Caco-2 (cell line): ENCODE measurements at regions not wholly inside any gene's neighbourhood (a gene's known extent, or its start where the extent isn't known, plus 50 kb on each side); places are given as distances from the start of the nearest gene placed in this dataset.

Experiments used
- BruUV-seq: library from RNA; stranded (reverse); fragments of 400-500 nt; replicated peaks from 2 replicates; lab custom pipeline; 2021; lab: Mats Ljungman, UMichigan
- CTCF ChIA-PET: fragments of 300-600 bp; sonication (Branson Sonifier 250); formaldehyde crosslinking; loops from one replicate; lab custom pipeline; 2022; ENCODE audit warnings: antibody characterized with exemption; lab: Charles Lee
- POLR2A ChIA-PET: fragments of 300-600 bp; sonication (Branson Sonifier 250); formaldehyde crosslinking; loops from one replicate; lab custom pipeline; 2022; ENCODE audit warnings: antibody characterized with exemption; lab: Charles Lee
- DNase-seq, 2 experiments: peaks; one replicate each; pipeline versions ENCODE4 v3.0.0 to v3.0.0-alpha.2; 2020 to 2022
- H3K27me3 ChIP-seq: replicated peaks from 2 replicates; pipeline ENCODE4 v1.6.0; 2011; ENCODE audit warnings: low read length; ENCODE audit not compliant: control insufficient read depth, insufficient read depth
- H3K36me3 ChIP-seq: 2 replicates; pipeline ENCODE4 v1.5.1; 2011; ENCODE audit warnings: low read length; ENCODE audit not compliant: control insufficient read depth, insufficient read depth
- H3K4me1 ChIP-seq: fragments of 250-450 bp; sonication (Bioruptor Pico); 2 replicates; pipeline ENCODE4 v1.5.1; 2020; ENCODE audit warnings: mild to moderate bottlenecking
- H3K4me3 ChIP-seq: 2 replicates; pipeline ENCODE4 v1.5.1; 2011; ENCODE audit warnings: low read depth, mild to moderate bottlenecking, control low read depth, low read length
- H3K9me3 ChIP-seq: fragments of 250-450 bp; sonication (Bioruptor Pico); 2 replicates; pipeline ENCODE4 v1.5.1; 2020; ENCODE audit warnings: mild to moderate bottlenecking, moderate library complexity
- H3K27ac Mint-ChIP-seq: one replicate; pipeline ENCODE4 v1.8.0; 2022; ENCODE audit warnings: mixed read lengths; ENCODE audit not compliant: unreplicated experiment
- H3K27me3 Mint-ChIP-seq: one replicate; pipeline ENCODE4 v1.8.0; 2022; ENCODE audit warnings: mixed read lengths; ENCODE audit not compliant: insufficient read depth, unreplicated experiment
- H3K36me3 Mint-ChIP-seq: one replicate; pipeline ENCODE4 v1.8.0; 2022; ENCODE audit warnings: mild to moderate bottlenecking, mixed read lengths; ENCODE audit not compliant: insufficient read depth, unreplicated experiment
- H3K4me1 Mint-ChIP-seq: one replicate; pipeline ENCODE4 v1.8.0; 2022; ENCODE audit warnings: low read depth, mixed read lengths; ENCODE audit not compliant: unreplicated experiment
- H3K4me3 Mint-ChIP-seq: one replicate; pipeline ENCODE4 v1.8.0; 2022; ENCODE audit warnings: mild to moderate bottlenecking, moderate library complexity, mixed read lengths; ENCODE audit not compliant: unreplicated experiment
- H3K9me3 Mint-ChIP-seq: one replicate; pipeline ENCODE4 v1.8.0; 2022; ENCODE audit warnings: mixed read lengths; ENCODE audit not compliant: unreplicated experiment
- CTCF ChIP-seq, 2 experiments: fragments of 200-600 bp in 1 of 2; IDR thresholded peaks; 1 replicate in 1 of 2; 2 replicates in 1 of 2; pipeline versions ENCODE4 v1.5.1 to v1.8.0; 2011 to 2022; ENCODE audit warnings: antibody characterized with exemption in 1 of 2, control low read depth in 1 of 2, inconsistent platforms in 1 of 2, low read depth in 1 of 2, low read length in 1 of 2, mild to moderate bottlenecking in 1 of 2, moderate library complexity in 1 of 2; ENCODE audit not compliant: insufficient read depth in 1 of 2, severe bottlenecking in 1 of 2, unreplicated experiment in 1 of 2
- intact Hi-C: fragments of 100-400 bp; cut with micrococcal nuclease; formaldehyde crosslinking; loops from one replicate; pipeline ENCODE4 v1.10.0; 2022; ENCODE audit not compliant: unreplicated experiment

DNA sequence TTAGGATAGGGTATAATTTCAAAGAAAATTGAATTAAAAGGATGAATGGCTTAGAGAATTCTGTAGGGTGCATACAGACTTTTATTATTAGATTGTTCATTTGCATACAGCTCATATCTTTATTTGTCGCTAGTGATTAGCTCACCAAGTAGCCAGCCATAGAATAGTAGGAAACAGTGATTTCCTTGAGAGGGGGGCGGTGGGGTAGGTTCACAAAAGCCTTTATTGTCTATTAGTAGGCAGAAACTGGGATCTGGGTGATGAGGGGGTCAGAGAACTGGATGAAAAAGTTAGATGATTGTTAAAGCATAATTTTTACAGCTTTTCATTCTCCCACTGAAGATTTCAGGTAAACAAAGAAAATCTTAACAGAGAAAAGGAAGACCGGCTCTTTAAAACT is 77.6 kb upstream of the RAP2B start:
- H3K9me3 Mint-ChIP-seq = no peaks in the 10 kb centered on the region
- H3K4me1 Mint-ChIP-seq = no peaks in the 10 kb centered on the region
- intact Hi-C loops = no loop called here
- no peak overlapping the region for H3K27ac Mint-ChIP-seq
- Histone ChIP-seq H3K4me3 (no peak overlapping the region), H3K36me3 (no peaks in the 10 kb centered on the region), H3K9me3 (no peaks in the 10 kb centered on the region), H3K27me3 (no peaks in the 10 kb centered on the region), H3K4me1 (no peaks in the 10 kb centered on the region)
- no peak for TF ChIP-seq CTCF (IDR thresholded peaks at IDR 0.05; ENCODE audit: insufficient read depth in 1 of 2, low read depth in 1 of 2, low read length in 1 of 2, severe bottlenecking in 1 of 2, unreplicated experiment in 1 of 2)
- no peak overlapping the region for H3K4me3 Mint-ChIP-seq
- DNase-seq = no peak
- CTCF ChIA-PET = no interaction called here
- no peaks in the 10 kb centered on the region for H3K36me3 Mint-ChIP-seq
- no TSS peak for BruUV-seq
- POLR2A ChIA-PET = no interaction called here
- H3K27me3 Mint-ChIP-seq = no peaks in the 10 kb centered on the region

DNA sequence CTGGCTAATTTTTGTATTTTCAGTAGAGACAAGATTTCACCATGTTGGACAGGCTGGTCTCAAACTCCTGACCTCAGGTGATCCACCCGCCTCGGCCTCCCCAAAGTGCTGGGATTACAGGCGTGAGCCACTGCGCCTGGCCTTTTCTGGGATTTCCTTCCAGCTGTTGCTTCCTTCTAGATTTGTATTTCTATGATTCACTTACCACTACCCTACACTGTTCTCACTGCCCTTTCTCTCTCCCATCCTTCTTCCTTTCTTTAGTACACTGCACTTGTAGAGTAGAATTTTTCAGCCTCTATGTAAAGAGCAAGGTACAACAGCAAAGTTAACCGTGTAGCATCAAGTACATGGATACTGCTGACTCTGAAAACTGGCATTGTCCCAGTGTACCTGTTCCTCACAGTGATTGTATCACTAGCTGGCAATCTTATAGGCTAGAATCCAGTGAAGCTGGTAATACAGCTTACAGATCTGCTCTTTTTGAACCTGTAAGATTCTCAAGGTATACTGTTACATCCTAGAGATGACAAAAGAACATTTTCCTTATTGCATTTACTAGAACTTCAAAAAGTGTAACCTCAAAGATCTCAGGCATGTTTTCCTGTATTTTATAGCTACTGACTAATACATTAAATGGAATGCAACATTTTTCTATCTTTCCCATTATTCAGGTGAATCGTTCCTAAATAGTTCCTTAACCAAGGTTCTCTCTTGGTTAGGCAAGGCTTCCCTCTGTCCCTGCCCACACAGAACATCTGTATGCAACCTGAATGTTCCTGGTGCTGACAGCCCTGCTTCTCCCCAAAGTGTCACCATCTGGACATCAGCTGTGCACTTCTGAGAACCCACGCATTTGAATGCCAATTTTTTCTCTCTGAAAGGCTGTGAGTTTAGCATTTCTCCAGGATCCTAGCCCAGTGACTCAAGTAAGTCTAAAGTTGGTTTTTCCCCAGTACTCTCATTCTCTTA is 74.1 kb upstream of the RAP2B start:
- H3K36me3 ChIP-seq = no peaks in the 10 kb centered on the region
- BruUV-seq = no TSS peak
- no peak for DNase-seq
- no peaks in the 10 kb centered on the region for H3K27me3 Mint-ChIP-seq
- no peaks in the 10 kb centered on the region for H3K36me3 Mint-ChIP-seq
- H3K9me3 Mint-ChIP-seq = no peaks in the 10 kb centered on the region
- TF ChIP-seq CTCF (IDR thresholded peaks at IDR 0.05; ENCODE audit: insufficient read depth in 1 of 2, low read depth in 1 of 2, low read length in 1 of 2, severe bottlenecking in 1 of 2, unreplicated experiment in 1 of 2) = no peak
- H3K27me3 ChIP-seq = no peaks in the 10 kb centered on the region
- no peak overlapping the region for H3K4me3 ChIP-seq
- H3K4me3 Mint-ChIP-seq = no peak overlapping the region
- ChIA-PET POLR2A (no interaction called here), CTCF (no interaction called here)
- H3K27ac Mint-ChIP-seq = no peak overlapping the region
- H3K9me3 ChIP-seq = no peaks in the 10 kb centered on the region
- no peaks in the 10 kb centered on the region for H3K4me1 ChIP-seq
- intact Hi-C loops = no loop called here
- no peaks in the 10 kb centered on the region for H3K4me1 Mint-ChIP-seq

- no peaks in the 10 kb centered on the region for H3K27me3 ChIP-seq
- H3K27me3 Mint-ChIP-seq = no peaks in the 10 kb centered on the region
- no peak overlapping the region for H3K4me3 ChIP-seq
- H3K9me3 Mint-ChIP-seq = no peaks in the 10 kb centered on the region
- BruUV-seq = no TSS peak
- CTCF ChIA-PET = no interaction called here
- no peaks in the 10 kb centered on the region for H3K4me1 ChIP-seq
- H3K4me3 Mint-ChIP-seq = no peak overlapping the region
- no peaks in the 10 kb centered on the region for H3K9me3 ChIP-seq
- TF ChIP-seq CTCF (IDR thresholded peaks at IDR 0.05; ENCODE audit: insufficient read depth in 1 of 2, low read depth in 1 of 2, low read length in 1 of 2, severe bottlenecking in 1 of 2, unreplicated experiment in 1 of 2) = no peak
- intact Hi-C loops = no loop called here
- H3K27ac Mint-ChIP-seq = no peak overlapping the region
- DNase-seq = no peak
- POLR2A ChIA-PET = no interaction called here
- H3K36me3 Mint-ChIP-seq = no peaks in the 10 kb centered on the region
- no peaks in the 10 kb centered on the region for H3K4me1 Mint-ChIP-seq
- no peaks in the 10 kb centered on the region for H3K36me3 ChIP-seq
Measured at GRCh38 chr3:153089620-153090019, 72.4 kb upstream of the RAP2B start.
